K562 (cell line): ENCODE measurements at regions not wholly inside any gene's neighbourhood (a gene's known extent, or its start where the extent isn't known, plus 50 kb on each side); places are given as distances from the start of the nearest gene placed in this dataset.

Experiments
- CBFA2T2 ChIP-seq: fragments of 450-650 bp; conservative IDR thresholded peaks from 2 replicates; pipeline ENCODE4 v1.6.1; 2017; ENCODE audit warnings: mild to moderate bottlenecking
- CREB3L1 ChIP-seq: fragments of 450-650 bp; IDR thresholded peaks from 2 replicates; pipeline ENCODE4 v1.6.1; 2014; ENCODE audit warnings: low read depth, mild to moderate bottlenecking, moderate library complexity, borderline replicate concordance
- DLX4 ChIP-seq: fragments of 250-450 bp; sonication (Bioruptor Pico); IDR thresholded peaks from 2 replicates; pipeline ENCODE4 v1.6.1; 2021; ENCODE audit warnings: mild to moderate bottlenecking
- KLF16 ChIP-seq: IDR thresholded peaks from 2 replicates; pipeline ENCODE4 v1.6.1; 2016; ENCODE audit warnings: antibody characterized with exemption
- LCOR ChIP-seq: sonication (generic); formaldehyde crosslinking; IDR thresholded peaks from 2 replicates; pipeline ENCODE4 v1.8.0; 2022; ENCODE audit warnings: mild to moderate bottlenecking, missing genetic modification reagents
- MAFG ChIP-seq: fragments of 450-650 bp; conservative IDR thresholded peaks from 2 replicates; pipeline ENCODE4 v1.6.1; 2016; ENCODE audit warnings: missing genetic modification characterization, missing compliant biosample characterization
- MAFK ChIP-seq: IDR thresholded peaks from 2 replicates; pipeline ENCODE4 v1.6.1; 2011; ENCODE audit warnings: low read length, improper control_type of control experiment
- MEF2A ChIP-seq: IDR thresholded peaks from 2 replicates; pipeline ENCODE4 v1.6.1; 2011; ENCODE audit warnings: low read depth, mild to moderate bottlenecking, low read length, moderate library complexity; ENCODE audit not compliant: control insufficient read depth
- NCOA1 ChIP-seq: fragments of 450-650 bp; IDR thresholded peaks from 2 replicates; pipeline ENCODE4 v1.6.1; 2016; ENCODE audit warnings: low read depth
- NFE2 ChIP-seq: IDR thresholded peaks from 2 replicates; pipeline ENCODE4 v1.6.1; 2014; ENCODE audit warnings: antibody characterized with exemption, low read depth
- NR1H2 ChIP-seq: sonication (generic); formaldehyde crosslinking; IDR thresholded peaks from 2 replicates; pipeline ENCODE4 v1.4.0; 2020; ENCODE audit warnings: mild to moderate bottlenecking, missing genetic modification reagents
- NR2C1 ChIP-seq, 2 experiments: fragments of 450-650 bp; IDR thresholded peaks; 2 replicates each; pipeline ENCODE4 v1.6.1; 2017; ENCODE audit warnings: mild to moderate bottlenecking in 2 of 2, antibody characterized with exemption in 1 of 2, inconsistent platforms in 1 of 2, missing compliant biosample characterization in 1 of 2, missing genetic modification characterization in 1 of 2
- PCBP1 ChIP-seq: fragments of 200-400 bp; formaldehyde crosslinking; IDR thresholded peaks from 2 replicates; pipeline ENCODE4 v1.6.1; 2018; ENCODE audit warnings: mild to moderate bottlenecking, low read depth, low read length; ENCODE audit not compliant: poor library complexity, severe bottlenecking
- PTRF ChIP-seq: fragments of 450-650 bp; IDR thresholded peaks from 2 replicates; pipeline ENCODE4 v1.6.1; 2016; ENCODE audit warnings: mild to moderate bottlenecking, missing genetic modification characterization, missing compliant biosample characterization
- RAD51 ChIP-seq: fragments of 450-650 bp; IDR thresholded peaks from 2 replicates; pipeline ENCODE4 v1.7.1; 2016; ENCODE audit warnings: low read depth, mild to moderate bottlenecking, borderline replicate concordance
- SMARCE1 ChIP-seq: fragments of 450-650 bp; IDR thresholded peaks from 2 replicates; pipeline ENCODE4 v1.7.1; 2016; ENCODE audit warnings: mild to moderate bottlenecking
- SRSF9 ChIP-seq: fragments of 200-400 bp; formaldehyde crosslinking; IDR thresholded peaks from 2 replicates; pipeline ENCODE4 v1.6.1; 2017; ENCODE audit warnings: low read depth, low read length, borderline replicate concordance
- USF2 ChIP-seq: sonication (generic); formaldehyde crosslinking; IDR thresholded peaks from 2 replicates; pipeline ENCODE4 v1.5.0; 2020; ENCODE audit warnings: missing genetic modification reagents
- ZNF232 ChIP-seq: sonication (generic); formaldehyde crosslinking; IDR thresholded peaks from 2 replicates; pipeline ENCODE4 v1.8.0; 2022; ENCODE audit warnings: mild to moderate bottlenecking, missing genetic modification reagents
- ZNF511 ChIP-seq: sonication (generic); formaldehyde crosslinking; IDR thresholded peaks from 2 replicates; pipeline ENCODE4 v1.8.0; 2022; ENCODE audit warnings: mild to moderate bottlenecking, missing genetic modification reagents
- ZNF644 ChIP-seq: fragments of 200-800 bp; sonication (Bioruptor generic); IDR thresholded peaks from 2 replicates; pipeline ENCODE4 v1.6.1; 2016; ENCODE audit warnings: low read depth, missing genetic modification characterization, missing compliant biosample characterization

GRCh38 chr2:12210016-12210933, 463.8 kb downstream of the LPIN1 start (continued):
- TF ChIP-seq KLF16 (no peak), ZNF511 (CRISPR knock-in tag) (no peak), MAFG (tag) (peak; percentile 47; the same call in 1 of the 2 replicates), SRSF9 (no peak), NFE2 (peak; percentile 86), DLX4 (CRISPR knock-in tag) (no peak), USF2 (CRISPR knock-in tag) (peak; percentile 78), NCOA1 (no peak), ZNF232 (no peak), CREB3L1 (peak; percentile 17; the same call in 1 of the 2 replicates), SMARCE1 (0 out of 2 replicates have a peak, but pooled peaks have one; percentile 29), NR2C1 (IDR thresholded peaks at IDR 0.05) (peak; percentile 59), NR2C1 (tag; IDR thresholded peaks at IDR 0.05) (0 out of 2 replicates have a peak, but pooled peaks have one; percentile 15), MAFK (0 out of 2 replicates have a peak, but pooled peaks have one; percentile 10), PTRF (tag) (no peak), MEF2A (no peak), RAD51 (peak; percentile 83), PCBP1 (no peak), ZNF644 (no peak), LCOR (CRISPR knock-in tag) (no peak), NR1H2 (CRISPR knock-in tag) (no peak), CBFA2T2 (peak; percentile 44; the same call in 1 of the 2 replicates)
